ENCODE measurements at regions not wholly inside any gene's neighbourhood (a gene's known extent, or its start where the extent isn't known, plus 50 kb on each side); places are given as distances from the start of the nearest gene placed in this dataset.

DNA sequence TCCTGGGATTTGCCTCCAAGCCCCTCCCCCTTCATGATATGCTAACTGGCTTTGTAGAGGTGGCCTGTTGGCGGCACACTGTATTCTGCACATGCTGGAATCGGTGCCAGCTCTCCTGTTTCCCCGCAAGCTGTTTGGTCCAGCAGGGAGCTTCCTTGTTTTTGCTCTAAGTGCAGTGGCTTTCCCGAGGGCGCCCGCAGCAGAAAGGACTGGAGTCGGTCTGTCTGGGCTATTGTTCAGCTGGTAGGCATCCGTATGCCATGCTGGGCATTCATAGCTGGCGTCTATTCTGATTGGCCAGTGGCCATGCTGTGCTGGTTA, 88.9 kb upstream of the MED13L start:
- no peak overlapping the region for H3K4me3 ChIP-seq (ENCODE audit: low read depth, low read length)
- POLR2A ChIA-PET = no interaction called here
- TF ChIP-seq, protein P1, sequence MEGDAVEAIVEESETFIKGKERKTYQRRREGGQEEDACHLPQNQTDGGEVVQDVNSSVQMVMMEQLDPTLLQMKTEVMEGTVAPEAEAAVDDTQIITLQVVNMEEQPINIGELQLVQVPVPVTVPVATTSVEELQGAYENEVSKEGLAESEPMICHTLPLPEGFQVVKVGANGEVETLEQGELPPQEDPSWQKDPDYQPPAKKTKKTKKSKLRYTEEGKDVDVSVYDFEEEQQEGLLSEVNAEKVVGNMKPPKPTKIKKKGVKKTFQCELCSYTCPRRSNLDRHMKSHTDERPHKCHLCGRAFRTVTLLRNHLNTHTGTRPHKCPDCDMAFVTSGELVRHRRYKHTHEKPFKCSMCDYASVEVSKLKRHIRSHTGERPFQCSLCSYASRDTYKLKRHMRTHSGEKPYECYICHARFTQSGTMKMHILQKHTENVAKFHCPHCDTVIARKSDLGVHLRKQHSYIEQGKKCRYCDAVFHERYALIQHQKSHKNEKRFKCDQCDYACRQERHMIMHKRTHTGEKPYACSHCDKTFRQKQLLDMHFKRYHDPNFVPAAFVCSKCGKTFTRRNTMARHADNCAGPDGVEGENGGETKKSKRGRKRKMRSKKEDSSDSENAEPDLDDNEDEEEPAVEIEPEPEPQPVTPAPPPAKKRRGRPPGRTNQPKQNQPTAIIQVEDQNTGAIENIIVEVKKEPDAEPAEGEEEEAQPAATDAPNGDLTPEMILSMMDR (IDR thresholded peaks at IDR 0.05; ENCODE audit: insufficient read depth, low read length, missing control alignments) = no peak
- DNase-seq (ENCODE audit: low read depth, low spot score) = no peak
- CTCF ChIA-PET = no interaction called here

DNA sequence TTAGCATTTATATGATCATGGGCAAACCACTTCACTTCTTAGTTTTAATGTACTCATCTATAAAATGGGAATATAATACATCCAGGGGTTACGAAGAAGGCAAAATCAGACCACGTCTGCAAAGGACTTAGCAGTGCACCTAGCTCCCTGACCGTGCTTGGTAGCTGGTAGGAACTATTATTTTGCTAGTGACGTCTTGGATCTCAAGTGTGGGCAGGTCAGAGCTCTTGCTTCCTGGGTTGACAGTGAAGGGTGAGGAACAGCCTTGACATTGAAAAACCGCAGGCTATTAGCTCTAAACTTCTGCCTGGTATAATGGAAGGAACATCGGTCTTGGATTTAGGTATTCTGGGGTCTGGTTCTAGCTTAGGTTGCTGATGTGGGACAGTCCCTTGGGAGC, 89.3 kb upstream of the MED13L start:
- H3K4me3 ChIP-seq (ENCODE audit: low read depth, low read length) = no peak overlapping the region
- ChIA-PET POLR2A (no interaction called here), CTCF (no interaction called here)
- no peak for DNase-seq (ENCODE audit: low read depth, low spot score)
- TF ChIP-seq, protein P1 (IDR thresholded peaks at IDR 0.05; ENCODE audit: insufficient read depth, low read length, missing control alignments) = no peak

DNA sequence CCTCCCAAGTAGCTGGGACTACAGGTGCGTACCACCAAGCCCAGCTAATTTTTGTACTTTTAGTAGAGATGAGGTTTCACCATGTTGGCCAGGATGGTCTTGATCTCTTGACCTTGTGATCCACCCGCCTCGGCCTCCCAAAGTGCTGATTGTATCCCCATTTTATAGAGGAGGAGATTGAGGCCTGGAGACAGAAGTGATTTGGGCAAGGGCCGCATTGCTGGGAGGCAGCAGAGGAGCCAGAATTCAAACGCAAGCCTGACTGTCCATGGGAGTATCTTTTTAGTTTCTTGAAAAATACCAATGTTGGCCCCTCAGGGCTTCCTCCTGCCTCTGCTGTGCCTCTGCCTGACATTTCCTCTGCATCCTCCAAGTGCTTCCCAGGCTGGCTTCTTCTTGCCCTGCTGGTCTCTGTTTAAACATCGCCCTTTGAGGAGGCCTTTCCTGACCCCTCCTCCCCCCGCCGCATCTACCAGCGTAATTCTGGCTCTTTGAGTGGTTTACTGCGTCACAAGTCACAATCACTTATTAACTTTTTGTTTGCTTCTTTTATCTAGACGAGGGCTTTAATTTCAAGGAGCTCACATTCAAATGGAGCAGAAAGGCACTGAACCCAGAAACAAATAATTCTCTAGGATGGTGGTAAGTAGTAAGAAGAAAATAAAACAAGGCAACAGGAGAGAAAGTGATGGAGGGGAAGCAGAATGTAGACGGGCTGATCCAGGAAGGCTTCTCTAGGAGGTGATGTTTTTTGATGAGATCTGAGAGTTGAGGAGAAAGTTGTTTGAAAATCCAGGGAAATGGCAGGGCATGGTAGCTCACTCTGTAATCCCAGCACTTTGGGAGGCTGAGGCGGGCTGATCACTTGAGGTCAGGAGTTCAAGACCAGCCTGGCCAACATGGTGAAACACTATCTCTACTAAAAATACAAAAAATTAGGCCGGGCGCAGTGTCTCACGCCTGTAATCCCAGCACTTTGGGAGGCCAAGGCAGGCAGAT, 91.0 kb upstream of the MED13L start:
- CTCF ChIA-PET = interaction anchor here (1.0 to 1.1 kb wide), 2 partner anchors 9 to 10 kb away, joined by 3 read pairs; no protein-coding TSS in a partner anchor
- DNase-seq (ENCODE audit: low read depth, low spot score) = no peak
- H3K4me3 ChIP-seq (ENCODE audit: low read depth, low read length) = no peak overlapping the region
- POLR2A ChIA-PET = no interaction called here
- TF ChIP-seq, protein P1 (IDR thresholded peaks at IDR 0.05; ENCODE audit: insufficient read depth, low read length, missing control alignments) = no peak

DNA sequence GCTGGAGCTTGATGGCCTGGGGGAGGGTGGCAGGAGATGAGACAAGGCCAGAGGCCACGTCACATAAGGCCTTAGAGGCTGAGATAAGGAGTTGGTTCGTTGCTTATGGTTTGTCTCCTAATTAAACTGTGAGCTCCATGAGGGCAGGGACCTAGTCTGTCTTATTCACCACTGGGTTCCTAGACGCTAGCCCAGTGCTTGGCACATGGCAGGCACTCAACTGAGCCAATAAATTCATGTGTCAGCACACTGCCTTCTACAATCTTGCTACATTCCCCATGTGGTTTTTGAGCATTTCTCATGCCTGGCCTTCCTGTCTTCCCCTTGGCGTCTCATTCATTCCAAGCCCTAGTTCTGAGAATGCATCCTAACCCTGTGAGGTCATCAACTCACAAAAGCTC, 92.5 kb upstream of the MED13L start:
- TF ChIP-seq, protein P1 (IDR thresholded peaks at IDR 0.05; ENCODE audit: insufficient read depth, low read length, missing control alignments) = no peak
- no peak overlapping the region for H3K4me3 ChIP-seq (ENCODE audit: low read depth, low read length)
- no peak for DNase-seq (ENCODE audit: low read depth, low spot score)
- POLR2A ChIA-PET = interaction anchor here (0.9 to 1.5 kb wide), 2 partner anchors 12 to 57 kb away, joined by 3 to 12 read pairs; no protein-coding TSS in a partner anchor
- CTCF ChIA-PET = interaction anchor here (1.0 kb wide), 1 partner anchor 92 kb away, joined by 3 read pairs; the partner anchor contains the start of gene MED13L

DNA sequence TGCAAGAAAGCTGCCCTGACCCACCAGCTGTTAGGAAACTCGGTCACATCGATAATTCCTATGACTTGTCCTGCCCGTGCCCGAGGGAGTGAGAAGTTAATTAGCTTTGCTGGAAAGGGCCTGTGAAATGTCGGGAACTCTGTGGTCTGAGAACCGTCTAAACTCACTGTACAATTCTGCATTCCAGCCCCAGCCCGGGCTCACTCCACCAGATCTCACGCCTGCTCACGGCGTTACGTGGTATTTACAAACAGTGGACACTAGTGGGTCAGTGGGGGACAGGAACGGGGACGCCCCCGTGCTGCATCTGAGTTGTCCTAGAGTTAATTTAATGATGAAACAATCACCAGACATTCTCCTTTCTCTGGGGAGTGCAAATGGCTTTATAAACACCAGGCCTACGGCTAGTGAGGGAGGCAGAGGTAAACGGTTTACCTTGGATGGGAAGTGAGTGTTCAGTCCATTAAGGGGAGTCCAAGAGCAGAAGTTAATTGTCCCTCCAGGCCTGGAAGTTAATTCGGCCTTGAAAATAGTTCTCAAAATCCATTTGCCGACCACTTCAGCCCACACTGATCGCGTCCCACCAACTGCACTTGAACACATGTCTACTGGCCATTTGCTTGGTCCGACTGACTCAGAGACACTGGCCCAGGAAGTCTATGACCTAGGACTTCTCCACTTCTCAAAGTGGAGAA, 93.5 kb upstream of the MED13L start:
- no peak overlapping the region for H3K4me3 ChIP-seq (ENCODE audit: low read depth, low read length)
- POLR2A ChIA-PET = interaction anchor here (1.5 kb wide), 1 partner anchor 11 kb away, joined by 12 read pairs; no protein-coding TSS in a partner anchor
- no peak for DNase-seq (ENCODE audit: low read depth, low spot score)
- TF ChIP-seq, protein P1 (IDR thresholded peaks at IDR 0.05; ENCODE audit: insufficient read depth, low read length, missing control alignments) = no peak
- CTCF ChIA-PET = interaction anchor here (1.0 kb wide), 1 partner anchor 93 kb away, joined by 3 read pairs; the partner anchor contains the start of gene MED13L

DNA sequence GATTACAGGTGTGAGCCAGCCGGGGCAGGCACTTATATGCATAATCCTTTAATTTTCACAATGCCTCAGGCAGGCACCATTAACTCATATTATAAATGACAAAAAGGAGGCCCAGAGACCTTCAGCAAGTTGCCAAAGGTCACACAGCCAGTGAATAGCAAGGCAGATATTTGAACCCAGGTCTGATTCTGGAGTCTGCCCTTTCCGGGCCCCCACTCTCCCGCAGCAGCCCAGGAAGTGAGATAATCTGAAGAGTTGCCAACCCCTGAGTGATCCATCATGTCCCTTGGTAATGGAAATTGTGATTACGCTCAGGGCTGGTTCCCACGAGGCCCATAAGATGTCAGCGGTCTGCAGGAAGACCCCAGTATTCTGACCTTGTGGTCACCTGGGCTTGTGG, 95.3 kb upstream of the MED13L start:
- POLR2A ChIA-PET = interaction anchor here (0.8 kb wide), 1 partner anchor 9 kb away, joined by 3 read pairs; no protein-coding TSS in a partner anchor
- TF ChIP-seq, protein P1 (IDR thresholded peaks at IDR 0.05; ENCODE audit: insufficient read depth, low read length, missing control alignments) = no peak
- no peak overlapping the region for H3K4me3 ChIP-seq (ENCODE audit: low read depth, low read length)
- CTCF ChIA-PET = no interaction called here
- no peak for DNase-seq (ENCODE audit: low read depth, low spot score)

Data from AG04449 (cell line).